ENCODE measurements at regions not wholly inside any gene's neighbourhood (a gene's known extent, or its start where the extent isn't known, plus 50 kb on each side); places are given as distances from the start of the nearest gene placed in this dataset.

- peaks cover 16 to 51% (median 41%) of the 10 kb centered on the region in 3 donors for H3K4me1 ChIP-seq
- intact Hi-C loops (cut with DNase I), result no loop called here
- H3K36me3 ChIP-seq, result no peaks in the 10 kb centered on the region
- FAIRE-seq, result no peak
- no peak for ATAC-seq
- DNase-seq, result no peak
- peak overlapping the region in 3 of 4 donors; percentile 8 to 74 (median 47) for H3K27ac ChIP-seq
- 66 to 76% methylated on average over 5 of the region's 5 CpGs for whole genome bisulfite sequencing, 2 donors
- H3K9me3 ChIP-seq, result no peaks in the 10 kb centered on the region
- H3K4me3 ChIP-seq, result no peak overlapping the region
- H3K27me3 ChIP-seq, result no peaks in the 10 kb centered on the region
- TF ChIP-seq, protein P1, sequence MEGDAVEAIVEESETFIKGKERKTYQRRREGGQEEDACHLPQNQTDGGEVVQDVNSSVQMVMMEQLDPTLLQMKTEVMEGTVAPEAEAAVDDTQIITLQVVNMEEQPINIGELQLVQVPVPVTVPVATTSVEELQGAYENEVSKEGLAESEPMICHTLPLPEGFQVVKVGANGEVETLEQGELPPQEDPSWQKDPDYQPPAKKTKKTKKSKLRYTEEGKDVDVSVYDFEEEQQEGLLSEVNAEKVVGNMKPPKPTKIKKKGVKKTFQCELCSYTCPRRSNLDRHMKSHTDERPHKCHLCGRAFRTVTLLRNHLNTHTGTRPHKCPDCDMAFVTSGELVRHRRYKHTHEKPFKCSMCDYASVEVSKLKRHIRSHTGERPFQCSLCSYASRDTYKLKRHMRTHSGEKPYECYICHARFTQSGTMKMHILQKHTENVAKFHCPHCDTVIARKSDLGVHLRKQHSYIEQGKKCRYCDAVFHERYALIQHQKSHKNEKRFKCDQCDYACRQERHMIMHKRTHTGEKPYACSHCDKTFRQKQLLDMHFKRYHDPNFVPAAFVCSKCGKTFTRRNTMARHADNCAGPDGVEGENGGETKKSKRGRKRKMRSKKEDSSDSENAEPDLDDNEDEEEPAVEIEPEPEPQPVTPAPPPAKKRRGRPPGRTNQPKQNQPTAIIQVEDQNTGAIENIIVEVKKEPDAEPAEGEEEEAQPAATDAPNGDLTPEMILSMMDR (IDR thresholded peaks at IDR 0.05), result no peak
Observed at GRCh38 chr6:144344646-144345045, 59.5 kb downstream of the UTRN start.

DNA sequence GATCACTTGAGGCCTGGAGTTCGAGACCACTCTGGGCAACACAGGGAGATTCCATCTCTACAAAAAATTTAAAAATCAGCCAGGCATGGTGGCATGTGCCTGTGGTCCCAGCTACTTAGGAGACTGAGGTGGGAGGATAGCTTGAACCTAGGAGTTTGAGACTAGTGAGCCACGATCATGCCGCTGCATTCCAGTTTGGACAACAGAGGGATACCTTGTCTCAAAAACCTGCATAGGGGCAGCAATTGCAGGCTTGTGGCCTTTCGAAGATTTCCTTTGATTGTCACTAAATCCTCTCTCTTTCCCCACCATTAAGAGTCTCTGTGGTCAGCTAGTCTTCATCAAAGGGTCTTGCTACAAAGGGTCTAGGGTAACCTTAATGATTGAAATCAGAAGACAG is 60.3 kb downstream of the UTRN start:
- no peak for DNase-seq
- Histone ChIP-seq H3K27ac (no peak overlapping the region), H3K36me3 (no peaks in the 10 kb centered on the region), H3K27me3 (no peaks in the 10 kb centered on the region), H3K4me1 (peaks cover 15 to 55% (median 48%) of the 10 kb centered on the region in 3 donors), H3K4me3 (no peak overlapping the region), H3K9me3 (no peaks in the 10 kb centered on the region)
- WGBS, 2 donors, result 91 to 94% methylated on average over 4 of the region's 4 CpGs
- intact Hi-C loops (cut with DNase I), result no loop called here
- TF ChIP-seq, protein P1 (IDR thresholded peaks at IDR 0.05), result no peak
- FAIRE-seq, result no peak
- no peak for ATAC-seq

DNA sequence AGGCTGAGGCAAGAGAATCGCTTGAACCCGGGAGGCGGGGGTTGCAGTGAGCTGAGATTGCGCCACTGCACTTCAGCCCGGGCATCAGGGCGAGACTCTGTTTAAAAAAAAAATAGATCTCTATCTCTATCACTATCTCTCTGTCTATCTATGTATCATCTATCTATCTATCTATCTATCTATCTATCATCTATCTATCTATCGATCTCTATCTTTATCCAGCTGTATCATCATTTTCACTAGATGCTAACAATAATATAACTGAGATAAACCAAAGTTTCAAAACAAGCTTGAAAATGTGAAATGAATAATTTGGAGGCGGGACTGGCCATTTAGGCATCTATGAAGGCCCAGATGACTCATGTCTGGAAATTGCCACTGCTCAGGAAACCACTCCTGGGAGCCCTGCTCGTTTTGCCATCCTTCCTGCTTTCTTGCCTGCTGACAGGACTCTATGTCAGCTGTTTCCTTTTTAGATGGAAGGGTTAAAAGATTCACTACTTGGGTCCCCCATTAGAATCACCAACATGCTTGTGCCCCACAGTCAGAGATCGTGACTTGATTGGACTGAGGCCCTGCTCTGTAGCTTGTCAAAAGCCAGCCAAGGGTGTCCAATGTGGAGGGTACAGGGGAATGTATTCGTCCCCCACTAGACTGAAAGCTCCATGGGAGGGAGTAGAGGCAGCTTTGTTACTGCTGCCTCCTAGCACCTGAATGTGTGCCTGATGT is 61.7 kb downstream of the UTRN start:
- TF ChIP-seq, protein P1 (IDR thresholded peaks at IDR 0.05), result no peak
- Histone ChIP-seq H3K36me3 (no peaks in the 10 kb centered on the region), H3K9me3 (no peaks in the 10 kb centered on the region), H3K27ac (no peak overlapping the region), H3K27me3 (no peaks in the 10 kb centered on the region), H3K4me3 (no peak overlapping the region), H3K4me1 (peaks cover 3 to 55% (median 35%) of the 10 kb centered on the region in 3 donors)
- intact Hi-C loops (cut with DNase I), result no loop called here
- FAIRE-seq (no peak), ATAC-seq (no peak), DNase-seq (no peak)
- 82 to 88% methylated on average over 11 of the region's 11 CpGs for WGBS, 2 donors

- no peak for DNase-seq
- Histone ChIP-seq H3K9me3 (no peaks in the 10 kb centered on the region), H3K4me3 (no peak overlapping the region), H3K36me3 (no peaks in the 10 kb centered on the region), H3K27me3 (no peaks in the 10 kb centered on the region), H3K4me1 (peaks cover 7 to 58% (median 38%) of the 10 kb centered on the region in 3 donors), H3K27ac (no peak overlapping the region)
- intact Hi-C loops (cut with DNase I), result no loop called here
- FAIRE-seq, result no peak
- TF ChIP-seq, protein P1 (IDR thresholded peaks at IDR 0.05), result no peak
- no peak for ATAC-seq
Observed at GRCh38 chr6:144347448-144347759, 62.3 kb downstream of the UTRN start.

DNA sequence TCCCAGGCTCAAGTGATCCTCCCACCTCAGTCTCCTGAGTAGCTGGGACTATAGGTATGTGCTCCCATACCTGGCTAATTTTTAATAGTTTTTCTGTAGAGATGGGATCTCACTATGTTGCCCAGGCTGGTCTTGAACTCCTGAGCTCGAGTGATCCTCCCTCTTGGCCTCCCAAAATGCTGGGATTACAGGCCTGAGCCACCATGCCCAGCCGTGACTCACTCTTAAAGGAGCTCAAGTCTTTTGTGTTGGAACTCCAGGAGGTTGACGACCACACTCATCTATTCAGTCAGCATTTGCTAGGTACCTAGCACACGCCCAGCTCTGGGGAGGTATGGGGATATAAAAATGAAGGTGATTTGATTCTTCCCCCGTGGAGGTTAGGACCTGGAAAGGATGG is 62.8 kb downstream of the UTRN start:
- Histone ChIP-seq H3K4me1 (peaks cover 12 to 55% (median 38%) of the 10 kb centered on the region in 3 donors), H3K27ac (no peak overlapping the region), H3K27me3 (no peaks in the 10 kb centered on the region), H3K36me3 (no peaks in the 10 kb centered on the region), H3K9me3 (no peaks in the 10 kb centered on the region), H3K4me3 (no peak overlapping the region)
- no peak for FAIRE-seq
- intact Hi-C loops (cut with DNase I), result no loop called here
- WGBS, 2 donors, result 90 to 91% methylated on average over 5 of the region's 5 CpGs
- ATAC-seq, result no peak
- TF ChIP-seq, protein P1 (IDR thresholded peaks at IDR 0.05), result no peak
- DNase-seq, result no peak
